Liver (tissue), 2 donors: ENCODE measurements at regions not wholly inside any gene's neighbourhood (a gene's known extent, or its start where the extent isn't known, plus 50 kb on each side); places are given as distances from the start of the nearest gene placed in this dataset.

Experiments used
- CTCF ChIP-seq: fragments of 150-350 bp; IDR thresholded peaks from 2 replicates; pipeline ENCODE4 v1.5.1; 2017; ENCODE audit warnings: improper control_type of control experiment, low read depth, low read length; ENCODE audit not compliant: missing input control
- TF ChIP-seq, protein P1 (sequence below): IDR thresholded peaks from 2 replicates; pipeline ENCODE4 v1.6.1; 2016; ENCODE audit warnings: antibody characterized with exemption, mild to moderate bottlenecking
- donor health status: healthy.

DNA sequence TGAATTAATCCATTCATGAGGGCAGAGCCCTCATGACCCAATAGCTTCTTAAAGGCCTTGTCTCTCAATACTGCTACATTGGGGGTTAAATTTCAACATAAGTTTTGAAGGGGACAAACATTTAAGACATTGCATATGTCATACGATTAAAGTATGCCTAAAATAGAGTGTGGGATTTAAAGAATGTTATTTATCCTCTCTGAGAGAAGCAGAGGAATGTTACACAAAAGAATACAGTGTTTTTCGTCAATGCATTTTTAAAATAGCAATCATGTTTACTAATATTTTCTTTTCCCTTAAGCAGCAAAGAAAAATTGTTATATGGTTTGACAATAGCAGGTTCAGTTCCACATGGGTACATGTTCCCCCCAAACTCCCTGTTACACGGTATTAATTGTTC is 363.1 kb downstream of the NUP35 start:
- no peak for TF ChIP-seq CTCF
- TF ChIP-seq, protein P1, sequence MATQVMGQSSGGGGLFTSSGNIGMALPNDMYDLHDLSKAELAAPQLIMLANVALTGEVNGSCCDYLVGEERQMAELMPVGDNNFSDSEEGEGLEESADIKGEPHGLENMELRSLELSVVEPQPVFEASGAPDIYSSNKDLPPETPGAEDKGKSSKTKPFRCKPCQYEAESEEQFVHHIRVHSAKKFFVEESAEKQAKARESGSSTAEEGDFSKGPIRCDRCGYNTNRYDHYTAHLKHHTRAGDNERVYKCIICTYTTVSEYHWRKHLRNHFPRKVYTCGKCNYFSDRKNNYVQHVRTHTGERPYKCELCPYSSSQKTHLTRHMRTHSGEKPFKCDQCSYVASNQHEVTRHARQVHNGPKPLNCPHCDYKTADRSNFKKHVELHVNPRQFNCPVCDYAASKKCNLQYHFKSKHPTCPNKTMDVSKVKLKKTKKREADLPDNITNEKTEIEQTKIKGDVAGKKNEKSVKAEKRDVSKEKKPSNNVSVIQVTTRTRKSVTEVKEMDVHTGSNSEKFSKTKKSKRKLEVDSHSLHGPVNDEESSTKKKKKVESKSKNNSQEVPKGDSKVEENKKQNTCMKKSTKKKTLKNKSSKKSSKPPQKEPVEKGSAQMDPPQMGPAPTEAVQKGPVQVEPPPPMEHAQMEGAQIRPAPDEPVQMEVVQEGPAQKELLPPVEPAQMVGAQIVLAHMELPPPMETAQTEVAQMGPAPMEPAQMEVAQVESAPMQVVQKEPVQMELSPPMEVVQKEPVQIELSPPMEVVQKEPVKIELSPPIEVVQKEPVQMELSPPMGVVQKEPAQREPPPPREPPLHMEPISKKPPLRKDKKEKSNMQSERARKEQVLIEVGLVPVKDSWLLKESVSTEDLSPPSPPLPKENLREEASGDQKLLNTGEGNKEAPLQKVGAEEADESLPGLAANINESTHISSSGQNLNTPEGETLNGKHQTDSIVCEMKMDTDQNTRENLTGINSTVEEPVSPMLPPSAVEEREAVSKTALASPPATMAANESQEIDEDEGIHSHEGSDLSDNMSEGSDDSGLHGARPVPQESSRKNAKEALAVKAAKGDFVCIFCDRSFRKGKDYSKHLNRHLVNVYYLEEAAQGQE: no peak
